ENCODE measurements at regions not wholly inside any gene's neighbourhood (a gene's known extent, or its start where the extent isn't known, plus 50 kb on each side); places are given as distances from the start of the nearest gene placed in this dataset.

- DNase-seq: no peak
Measured at GRCh38 chr17:71315568-71315967, 805.3 kb upstream of the SOX9 start.

DNA sequence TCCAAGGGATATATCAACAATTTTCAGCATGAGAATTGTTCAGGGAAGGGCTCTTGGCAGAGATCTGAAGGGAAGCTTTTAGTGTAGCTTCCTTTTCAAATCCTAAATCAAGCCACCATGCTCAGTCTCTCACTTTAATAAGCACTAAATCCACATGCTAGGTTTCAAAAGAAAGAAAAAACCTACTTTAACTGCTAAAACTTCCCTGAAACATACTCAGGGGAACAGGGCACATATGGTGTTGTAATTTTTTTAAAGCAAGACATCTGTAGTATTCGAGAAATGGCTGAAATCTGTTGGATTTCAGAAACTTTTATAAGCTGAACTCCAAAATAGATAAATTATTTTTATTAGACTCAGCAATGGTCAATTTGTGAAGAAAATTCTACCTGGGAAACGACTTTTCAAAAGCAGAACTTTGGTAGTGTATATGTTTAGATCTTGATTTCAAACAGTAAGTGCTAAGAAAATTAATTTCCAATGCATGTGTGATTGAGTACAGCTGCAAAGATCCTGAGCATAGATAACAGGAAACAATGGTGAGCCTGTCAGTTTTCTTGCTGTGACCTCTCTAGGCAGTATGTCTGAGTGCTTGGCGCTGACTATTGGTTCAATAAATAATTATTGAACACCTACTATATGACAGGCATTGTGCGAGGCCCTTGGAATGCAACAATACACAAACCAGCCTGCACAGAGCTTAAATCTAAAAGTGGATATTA lies 804.5 kb upstream of the SOX9 start:
- no peak for DNase-seq

DNA sequence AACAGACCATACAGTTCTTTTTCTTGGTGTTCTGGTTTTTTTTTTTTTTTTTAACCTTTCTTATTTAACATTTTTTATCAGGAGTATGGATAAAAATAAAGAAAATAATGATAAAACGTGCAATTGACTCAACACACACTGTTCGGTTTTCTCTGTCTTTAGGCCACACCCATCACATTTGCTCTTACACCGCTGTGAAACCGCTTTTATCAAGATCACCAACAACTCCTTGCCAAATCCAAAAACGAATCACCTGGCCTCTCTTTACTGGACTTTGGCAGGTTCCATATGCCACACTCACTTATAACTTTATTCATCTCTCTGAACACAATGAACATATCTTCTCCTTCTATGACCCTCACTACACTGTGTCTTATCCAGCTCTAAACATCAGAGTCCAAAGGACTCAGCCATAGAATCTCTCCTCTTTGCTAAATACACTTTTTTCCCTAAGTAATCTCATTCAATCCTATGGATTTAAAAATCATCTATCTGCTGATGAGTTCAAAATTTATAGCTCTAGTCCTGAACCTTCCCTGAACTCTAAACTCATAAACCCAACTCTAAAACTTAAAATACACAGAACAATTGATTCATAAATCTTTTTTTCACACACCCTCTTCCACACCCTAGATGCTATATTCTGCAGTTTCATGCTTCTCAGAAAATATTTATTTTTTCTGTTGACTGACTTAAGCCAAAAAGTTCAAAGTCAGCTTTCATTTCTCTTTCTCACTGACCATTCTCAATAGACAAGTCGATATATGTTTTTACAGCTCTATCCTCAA lies 800.6 kb upstream of the SOX9 start:
- no peak for DNase-seq

- no peak for DNase-seq
Measured at GRCh38 chr17:71325117-71325516, 795.7 kb upstream of the SOX9 start.

DNA sequence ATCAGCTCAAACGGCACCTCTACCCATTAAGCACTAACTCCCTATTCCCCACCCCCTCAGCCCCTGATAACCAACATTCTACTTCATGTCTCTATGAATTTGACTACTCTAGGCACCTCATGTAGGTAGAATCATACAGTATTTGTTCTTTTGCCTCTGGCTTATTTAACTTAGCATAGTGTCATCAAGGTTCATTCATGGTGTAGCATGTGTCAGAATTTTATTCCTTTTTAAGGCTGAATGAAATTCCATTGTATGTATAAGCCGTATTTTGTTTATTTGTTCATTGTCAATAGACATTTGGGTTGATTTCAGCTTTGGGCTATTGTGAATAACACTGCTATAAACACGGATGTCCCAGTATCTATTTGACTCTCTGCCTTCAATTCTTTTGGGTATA lies 794.9 kb upstream of the SOX9 start:
- DNase-seq: no peak

DNA sequence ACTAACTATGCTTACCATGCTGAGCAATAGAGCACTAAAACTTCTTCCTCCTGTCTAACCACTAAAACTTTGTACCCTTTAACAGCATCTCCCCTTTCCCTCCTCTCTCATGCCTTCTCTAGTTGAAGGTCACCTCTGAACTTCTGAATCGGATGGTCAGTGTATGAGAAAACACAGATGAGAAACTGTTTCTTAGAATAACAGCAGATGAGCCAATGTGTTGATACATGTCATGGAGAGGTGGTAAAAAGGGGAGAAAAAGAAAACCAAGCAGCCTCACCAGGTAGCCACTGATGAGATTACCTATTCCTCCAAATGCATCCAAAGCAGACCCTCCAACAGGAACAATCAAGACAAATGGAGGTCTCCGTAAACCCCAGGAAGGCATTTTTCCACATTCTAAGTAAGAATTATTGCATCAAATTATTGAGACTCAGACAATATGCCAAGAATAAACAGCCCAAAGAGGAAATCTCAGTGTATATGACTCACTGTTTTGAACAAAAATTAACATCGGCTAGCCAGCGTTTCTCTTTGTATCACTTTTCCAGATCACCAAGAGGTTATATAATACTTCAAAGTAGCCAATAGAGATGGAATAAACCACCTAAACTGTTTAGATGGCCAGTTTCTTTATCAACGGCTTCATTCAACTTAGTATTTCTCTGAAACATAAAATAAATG lies 793.3 kb upstream of the SOX9 start:
- DNase-seq: no peak

- no peak for DNase-seq
Measured at GRCh38 chr17:71329310-71330098, 791.3 kb upstream of the SOX9 start.

DNA sequence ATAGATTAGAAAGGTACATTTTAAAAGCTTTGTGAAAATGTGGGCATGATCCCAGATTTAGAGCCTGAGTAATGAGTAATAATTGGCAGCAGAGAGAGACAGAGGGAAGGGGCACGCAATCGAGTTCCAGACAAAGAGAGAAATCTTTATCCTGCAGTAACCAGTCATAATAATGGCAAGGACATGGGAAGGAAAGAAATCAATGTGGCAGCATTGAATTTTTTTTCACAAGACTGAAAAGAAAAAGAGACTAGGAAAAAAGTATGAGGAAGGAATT lies 790.8 kb upstream of the SOX9 start:
- no peak for DNase-seq

GRCh38 chr17:71331754-71332325 lies 789.0 kb upstream of the SOX9 start:
- DNase-seq: no peak

DNA sequence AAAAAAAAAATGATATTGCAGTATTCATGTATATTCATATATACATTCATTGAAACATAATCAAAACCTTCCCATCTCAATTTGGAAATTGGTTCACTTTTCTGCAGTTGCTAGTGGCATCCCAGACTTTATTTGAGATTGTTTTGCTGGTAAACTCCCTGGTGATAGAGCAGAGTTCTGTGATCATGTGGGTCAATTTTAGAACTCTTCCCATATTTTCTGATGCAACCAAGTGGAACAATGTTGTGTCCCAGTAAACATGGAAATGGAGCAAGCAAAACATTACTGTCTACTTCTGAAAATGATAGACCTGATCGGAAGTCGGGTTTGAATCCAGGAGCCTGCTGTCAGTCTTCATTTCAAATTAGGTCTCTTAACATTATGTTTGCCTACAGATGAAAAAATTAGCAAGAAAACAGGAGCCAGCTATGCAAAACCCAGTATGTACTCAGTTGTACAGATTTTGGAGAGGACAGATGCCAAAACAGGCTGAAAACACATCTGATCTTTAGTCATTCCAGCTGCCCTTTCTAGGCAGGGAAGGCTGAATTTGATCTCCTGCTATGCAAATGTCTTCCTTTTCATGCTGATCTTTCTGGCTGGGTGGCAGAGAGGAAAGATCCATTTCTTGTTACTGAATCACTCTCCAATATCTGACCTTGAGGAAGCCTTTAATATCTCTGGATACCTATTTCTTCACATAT lies 786.6 kb upstream of the SOX9 start:
- DNase-seq: no peak

DNA sequence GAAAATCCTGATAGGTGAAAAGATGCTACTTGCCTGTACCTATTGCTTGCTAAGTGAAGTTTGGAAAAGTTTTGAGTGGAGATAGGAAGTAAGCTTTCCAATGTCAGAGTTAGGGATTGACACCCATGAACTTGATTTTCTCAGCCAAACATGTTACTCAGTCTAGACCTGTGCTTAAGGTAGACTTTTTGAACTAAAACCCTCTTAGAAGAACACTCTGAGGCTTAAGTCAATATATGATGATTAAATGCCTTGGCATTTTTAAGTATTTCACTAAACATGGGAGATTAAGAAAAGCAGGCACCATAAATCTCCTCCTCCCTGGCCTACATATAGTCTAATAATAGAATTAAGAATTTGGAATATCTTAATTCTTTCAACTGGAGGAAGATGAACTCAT lies 785.6 kb upstream of the SOX9 start:
- DNase-seq: no peak

- no peak for DNase-seq
Measured at GRCh38 chr17:71337938-71338337, 782.9 kb upstream of the SOX9 start.

GRCh38 chr17:71338396-71338795 lies 782.4 kb upstream of the SOX9 start:
- DNase-seq: no peak

DNA sequence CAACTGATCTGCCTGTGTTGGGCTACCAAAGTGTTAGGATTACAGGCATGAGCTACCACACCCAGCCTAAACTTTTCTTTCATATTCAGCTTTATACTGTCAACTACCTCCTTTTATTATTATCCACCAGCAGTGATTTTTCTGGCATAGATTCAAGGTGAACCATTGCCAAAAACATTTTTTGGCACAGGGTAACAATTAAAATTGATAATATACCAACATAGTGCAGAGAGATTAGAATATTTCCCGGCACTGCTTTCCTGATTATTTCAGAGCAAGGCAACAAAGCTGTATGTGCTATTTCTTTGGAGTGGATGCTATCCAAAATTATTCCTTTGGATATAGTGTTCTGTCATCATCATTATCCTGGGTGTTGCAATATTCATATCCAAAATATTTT lies 781.6 kb upstream of the SOX9 start:
- DNase-seq: no peak

GRCh38 chr17:71342737-71343136 lies 778.1 kb upstream of the SOX9 start:
- no peak for DNase-seq

DNA sequence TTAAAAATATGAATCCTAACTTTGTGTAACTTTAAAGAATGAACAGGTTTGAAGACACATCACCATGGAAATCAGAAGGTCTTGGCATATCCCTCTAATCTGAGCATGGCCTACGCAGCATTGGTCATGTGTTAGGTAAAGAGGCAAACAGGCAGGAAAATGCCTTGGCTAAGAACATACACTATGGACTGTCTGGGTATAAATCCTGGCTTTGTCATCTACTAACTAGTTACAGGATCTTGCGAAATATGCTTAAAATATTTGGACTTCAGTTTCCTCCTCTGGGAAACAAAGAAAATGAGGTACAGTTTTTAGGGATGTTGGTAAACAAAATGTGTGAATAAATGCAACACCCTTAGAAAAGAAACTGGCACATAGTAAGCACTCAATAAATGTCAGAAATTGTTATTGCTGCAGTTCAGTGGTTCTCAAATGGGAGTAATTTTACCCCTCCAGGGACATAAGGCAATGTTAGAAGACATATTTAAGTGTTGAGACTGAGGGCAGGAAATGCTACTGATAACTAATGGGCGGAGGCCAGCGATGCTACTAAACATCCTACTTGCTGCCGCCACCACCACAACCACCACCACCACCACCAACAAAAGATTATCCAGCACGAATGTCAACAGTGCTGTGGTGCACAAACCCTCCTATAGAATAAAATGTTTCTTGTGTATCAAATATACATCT lies 770.8 kb upstream of the SOX9 start:
- no peak for DNase-seq

DNA sequence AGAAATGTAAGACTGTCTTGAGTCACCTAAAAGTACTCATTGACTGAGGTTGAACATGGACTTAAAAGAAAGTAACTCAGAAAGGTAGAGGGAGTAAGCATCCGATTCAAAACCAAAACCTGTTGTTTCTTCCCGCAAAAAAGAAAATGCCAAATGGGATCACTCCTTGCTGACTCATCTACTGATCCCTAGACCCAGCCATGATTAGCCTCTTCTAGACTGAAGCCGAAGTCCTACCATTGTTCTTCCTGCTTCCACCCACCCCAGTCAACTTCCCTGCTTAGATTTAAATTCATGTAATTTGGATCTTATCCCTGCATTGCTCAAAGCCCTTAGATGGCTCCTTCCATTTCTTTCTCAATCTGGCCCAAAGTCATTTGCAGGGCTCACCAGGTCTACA lies 760.5 kb upstream of the SOX9 start:
- DNase-seq: no peak

GRCh38 chr17:71361656-71362450 lies 759.0 kb upstream of the SOX9 start:
- DNase-seq: no peak

- DNase-seq: no peak
Measured at GRCh38 chr17:71363661-71364060, 757.2 kb upstream of the SOX9 start.

DNA sequence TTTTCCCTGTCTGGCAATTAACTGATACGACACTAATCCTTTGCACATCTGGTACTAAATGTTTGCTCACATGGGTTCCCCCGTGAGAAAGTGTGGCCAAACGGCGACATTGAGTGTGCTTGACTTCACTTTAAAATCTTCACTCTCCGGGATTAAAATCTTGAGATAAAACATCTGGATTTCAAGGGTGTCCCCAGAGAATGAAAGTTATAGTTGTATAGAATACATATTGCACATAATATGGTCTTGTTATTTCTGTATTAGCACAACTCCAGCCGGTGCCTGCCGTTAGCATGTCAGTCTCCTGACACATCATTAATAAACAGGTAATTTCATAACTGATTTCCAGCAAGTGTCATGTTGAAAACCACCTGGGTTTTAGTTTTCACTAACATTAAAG lies 749.0 kb upstream of the SOX9 start:
- DNase-seq: no peak

GRCh38 chr17:71375948-71376347 lies 744.9 kb upstream of the SOX9 start:
- DNase-seq: no peak
